Keratinocyte (primary cell): ENCODE measurements at regions not wholly inside any gene's neighbourhood (a gene's known extent, or its start where the extent isn't known, plus 50 kb on each side); places are given as distances from the start of the nearest gene placed in this dataset.

Experiments
- DNase-seq: peaks from one replicate; pipeline ENCODE4 v3.0.0-alpha.2; 2011; ENCODE audit warnings: low read depth, missing footprints, low spot score
- FAIRE-seq: peaks from 2 replicates; lab custom pipeline; 2011; peaks lifted over from hg19 to GRCh38; lab: Jason Lieb, UNC
- H2AFZ ChIP-seq: 2 replicates; pipeline ENCODE4 v1.6.0; 2012; ENCODE audit warnings: low read length, control low read depth, inconsistent platforms; ENCODE audit not compliant: control insufficient read depth
- H3K27ac ChIP-seq: 2 replicates; pipeline ENCODE4 v1.5.1; 2011; ENCODE audit warnings: low read length; ENCODE audit not compliant: control insufficient read depth, insufficient read depth
- H3K27me3 ChIP-seq: 3 replicates; pipeline ENCODE4 v1.6.0; 2011; ENCODE audit warnings: low read length; ENCODE audit not compliant: control insufficient read depth, insufficient read depth; ENCODE audit errors: extremely low read depth
- H3K36me3 ChIP-seq, 2 experiments: 2 replicates in 1 of 2; 3 replicates in 1 of 2; pipeline ENCODE4 v1.5.1; 2011; ENCODE audit warnings: low read length in 2 of 2, mild to moderate bottlenecking in 1 of 2; ENCODE audit not compliant: control insufficient read depth in 2 of 2, insufficient read depth in 2 of 2; ENCODE audit errors: extremely low read depth in 1 of 2
- H3K4me1 ChIP-seq: 3 replicates; pipeline ENCODE4 v1.5.1; 2011; ENCODE audit warnings: low read length; ENCODE audit not compliant: control insufficient read depth, insufficient read depth; ENCODE audit errors: extremely low read depth
- H3K4me2 ChIP-seq: 3 replicates; pipeline ENCODE4 v1.6.0; 2011; ENCODE audit warnings: low read depth, low read length; ENCODE audit not compliant: control insufficient read depth, insufficient read depth; ENCODE audit errors: extremely low read depth
- H3K4me3 ChIP-seq, 3 experiments: fragments of 200-600 bp in 1 of 3; sonication (generic) in 1 of 3; 2 replicates in 2 of 3; 3 replicates in 1 of 3; pipeline ENCODE4 v1.5.1; 2011 to 2016; ENCODE audit warnings: low read length in 3 of 3, mild to moderate bottlenecking in 3 of 3, control low read depth in 2 of 3, inconsistent platforms in 1 of 3, low read depth in 1 of 3, mixed read lengths in 1 of 3, mixed run types in 1 of 3, moderate library complexity in 1 of 3; ENCODE audit not compliant: control insufficient read depth in 2 of 3, insufficient read depth in 2 of 3; ENCODE audit errors: extremely low read depth in 1 of 3
- H3K79me2 ChIP-seq: 2 replicates; pipeline ENCODE4 v1.6.0; 2012; ENCODE audit warnings: low read length; ENCODE audit not compliant: control insufficient read depth, insufficient read depth
- H3K9ac ChIP-seq: 3 replicates; pipeline ENCODE4 v1.6.0; 2011; ENCODE audit warnings: low read length; ENCODE audit not compliant: control insufficient read depth, insufficient read depth; ENCODE audit errors: extremely low read depth
- H3K9me1 ChIP-seq: 3 replicates; pipeline ENCODE4 v1.6.0; 2011; ENCODE audit warnings: low read length; ENCODE audit not compliant: control insufficient read depth, insufficient read depth; ENCODE audit errors: extremely low read depth
- H3K9me3 ChIP-seq: 2 replicates; pipeline ENCODE4 v1.5.1; 2012; ENCODE audit warnings: low read depth, low read length; ENCODE audit not compliant: control insufficient read depth
- H4K20me1 ChIP-seq: 3 replicates; pipeline ENCODE4 v1.6.0; 2011; ENCODE audit warnings: low read length; ENCODE audit not compliant: control insufficient read depth, insufficient read depth; ENCODE audit errors: extremely low read depth
- CTCF ChIP-seq, 3 experiments: IDR thresholded peaks in 1 of 3; conservative IDR thresholded peaks in 1 of 3; optimal IDR thresholded peaks in 1 of 3; 2 replicates in 2 of 3; 3 replicates in 1 of 3; pipeline versions ENCODE3 to v1.5.1; 2011; ENCODE audit warnings: low read length in 3 of 3, mild to moderate bottlenecking in 3 of 3, moderate library complexity in 2 of 3, control low read depth in 1 of 3, inconsistent platforms in 1 of 3; ENCODE audit not compliant: insufficient read depth in 2 of 3; ENCODE audit errors: extremely low read depth in 1 of 3
- EZH2 ChIP-seq: IDR thresholded peaks from one replicate; pipeline ENCODE4 v1.6.1; 2012; ENCODE audit warnings: inconsistent platforms, mild to moderate bottlenecking, low read length, moderate library complexity
- dilution Hi-C: fragments of 300-500 bp; cut with MboI; formaldehyde crosslinking; loops from one replicate; pipeline ENCODE4 v1.7.0; 2020; ENCODE audit warnings: low sequenced_read_pairs; ENCODE audit not compliant: extremely low pct_ligation_motif_present

DNA sequence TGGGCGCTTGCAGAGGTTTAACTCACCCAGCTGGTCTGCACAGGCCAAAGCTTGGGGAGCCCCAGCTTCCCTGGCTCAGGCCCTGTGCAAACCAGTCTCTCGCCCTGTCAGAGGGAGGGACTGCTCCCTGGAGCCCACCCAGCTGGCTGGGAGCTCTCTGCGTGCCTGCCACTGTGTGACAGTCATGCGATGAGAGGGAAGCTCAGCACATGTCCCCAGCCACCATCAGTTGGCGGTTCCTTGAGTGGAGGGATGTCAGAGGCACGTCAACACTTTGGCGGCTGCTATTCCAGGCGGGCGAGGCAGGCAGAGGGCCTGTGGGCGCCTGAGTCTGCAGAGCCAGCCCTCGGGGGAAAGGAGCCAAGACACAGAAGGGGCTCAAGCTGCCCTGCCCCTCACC, 324.6 kb downstream of the UACA start:
- Histone ChIP-seq H2AFZ (no peak overlapping the region), H3K4me1 (peaks cover 16% of the 10 kb centered on the region), H3K79me2 (no peaks in the 10 kb centered on the region), H3K27me3 (peaks cover 44% of the 10 kb centered on the region), H3K27ac (no peak overlapping the region), H3K36me3 (no peaks in the 10 kb centered on the region), H3K4me3 (no peak overlapping the region), H3K4me2 (no peak overlapping the region), H4K20me1 (peaks cover 2% of the 10 kb centered on the region), H3K9me1 (no peaks in the 10 kb centered on the region), H3K9me3 (no peaks in the 10 kb centered on the region), H3K9ac (no peak overlapping the region)
- TF ChIP-seq EZH2 (no peak), CTCF (optimal IDR thresholded peaks at IDR 0.05 in 1 of 3, IDR thresholded peaks at IDR 0.05 in 1 of 3, conservative IDR thresholded peaks at IDR 0.05 in 1 of 3; ENCODE audit: extremely low read depth in 1 of 3, insufficient read depth in 2 of 3, low read length in 3 of 3) (no peak)
- no peak for FAIRE-seq
- no peak for DNase-seq
- dilution Hi-C loops: no loop called here

DNA sequence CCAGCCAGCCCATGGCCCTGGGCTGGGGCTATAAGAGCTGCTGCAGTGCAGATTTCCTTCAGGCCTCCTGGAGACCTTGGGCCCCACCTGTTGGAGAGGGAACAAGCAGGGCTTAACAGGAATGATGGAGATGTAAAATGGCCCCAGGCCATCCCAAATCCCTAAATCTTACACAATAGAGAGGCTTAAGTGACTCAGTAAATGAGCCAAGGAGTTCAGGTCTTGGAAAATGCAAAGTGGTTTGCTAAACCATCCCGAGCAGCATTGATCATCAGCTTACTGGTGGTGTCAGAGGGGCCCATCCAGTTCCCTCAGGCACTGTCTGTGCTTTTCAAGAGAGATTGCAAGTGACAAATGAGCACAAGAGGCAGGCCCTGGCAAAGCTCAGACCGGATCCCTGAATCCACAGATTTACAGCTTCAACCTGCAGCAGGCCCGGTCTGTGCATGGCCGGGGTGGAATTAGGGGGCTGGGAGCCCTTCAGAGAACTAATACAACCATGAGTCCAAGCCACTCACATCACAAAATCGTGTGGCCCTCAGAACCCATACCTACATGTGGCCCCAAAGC, 325.4 kb downstream of the UACA start:
- Histone ChIP-seq H3K27ac (no peak overlapping the region), H3K9me3 (no peaks in the 10 kb centered on the region), H3K9ac (no peak overlapping the region), H2AFZ (no peak overlapping the region), H4K20me1 (peaks cover 2% of the 10 kb centered on the region), H3K4me1 (peaks cover 16% of the 10 kb centered on the region), H3K4me3 (no peak overlapping the region), H3K4me2 (peak overlapping the region; percentile 15), H3K79me2 (no peaks in the 10 kb centered on the region), H3K36me3 (no peaks in the 10 kb centered on the region), H3K9me1 (no peaks in the 10 kb centered on the region), H3K27me3 (peaks cover 36% of the 10 kb centered on the region)
- dilution Hi-C loops: no loop called here
- TF ChIP-seq EZH2 (no peak), CTCF (optimal IDR thresholded peaks at IDR 0.05 in 1 of 3, IDR thresholded peaks at IDR 0.05 in 1 of 3, conservative IDR thresholded peaks at IDR 0.05 in 1 of 3; ENCODE audit: extremely low read depth in 1 of 3, insufficient read depth in 2 of 3, low read length in 3 of 3) (peak; percentile 34 to 66 (median 44))
- peak; percentile 96 for DNase-seq
- FAIRE-seq: peak; percentile 93
